H9 (cell line): ENCODE measurements at regions not wholly inside any gene's neighbourhood (a gene's known extent, or its start where the extent isn't known, plus 50 kb on each side); places are given as distances from the start of the nearest gene placed in this dataset.

Source experiments
- DNase-seq: peaks from one replicate; pipeline ENCODE4 v3.0.0-alpha.2; 2017
- H2AFZ ChIP-seq: one replicate; pipeline ENCODE4 v1.6.1; 2013; ENCODE audit warnings: mild to moderate bottlenecking, low read length, control low read depth, moderate library complexity
- H2AK5ac ChIP-seq: 2 replicates; pipeline ENCODE4 v1.6.1; 2013; ENCODE audit warnings: low read length, control low read depth, mixed read lengths; ENCODE audit not compliant: insufficient read length
- H2BK120ac ChIP-seq: one replicate; pipeline ENCODE4 v1.6.1; 2013; ENCODE audit warnings: low read depth, mild to moderate bottlenecking, low read length, control low read depth, inconsistent platforms; ENCODE audit not compliant: poor library complexity, severe bottlenecking
- H2BK12ac ChIP-seq: 2 replicates; pipeline ENCODE4 v1.6.1; 2013; ENCODE audit warnings: low read length, control low read depth, mixed read lengths, low read depth; ENCODE audit not compliant: insufficient read length
- H2BK15ac ChIP-seq: 2 replicates; pipeline ENCODE4 v1.6.1; 2013; ENCODE audit warnings: low read depth, low read length, control low read depth
- H2BK20ac ChIP-seq: one replicate; pipeline ENCODE4 v1.6.1; 2013; ENCODE audit warnings: low read depth, mild to moderate bottlenecking, low read length, control low read depth, inconsistent platforms; ENCODE audit not compliant: poor library complexity, severe bottlenecking
- H2BK5ac ChIP-seq: 2 replicates; pipeline ENCODE4 v1.6.1; 2013; ENCODE audit warnings: low read length, control low read depth, mixed read lengths; ENCODE audit not compliant: insufficient read length
- H3K14ac ChIP-seq: 2 replicates; pipeline ENCODE4 v1.6.1; 2013; ENCODE audit warnings: low read length, control low read depth; ENCODE audit not compliant: insufficient read depth
- H3K18ac ChIP-seq: 2 replicates; pipeline ENCODE4 v1.6.1; 2013; ENCODE audit warnings: low read depth, mild to moderate bottlenecking, mixed read lengths, low read length, control low read depth; ENCODE audit not compliant: insufficient read length
- H3K23ac ChIP-seq: 2 replicates; pipeline ENCODE4 v1.6.1; 2013; ENCODE audit warnings: low read length, control low read depth, mixed read lengths, low read depth; ENCODE audit not compliant: insufficient read length
- H3K23me2 ChIP-seq: 2 replicates; pipeline ENCODE4 v1.6.1; 2013; ENCODE audit warnings: low read depth, mild to moderate bottlenecking, mixed read lengths, low read length, control low read depth; ENCODE audit not compliant: insufficient read length, poor library complexity, severe bottlenecking
- H3K27ac ChIP-seq: 2 replicates; pipeline ENCODE4 v1.5.1; 2013; ENCODE audit warnings: low read length, control low read depth, mixed read lengths, low read depth; ENCODE audit not compliant: insufficient read length
- H3K27me3 ChIP-seq: 2 replicates; pipeline ENCODE4 v1.6.1; 2013; ENCODE audit warnings: low read length, control low read depth, inconsistent platforms; ENCODE audit not compliant: insufficient read depth
- H3K4ac ChIP-seq: 2 replicates; pipeline ENCODE4 v1.6.1; 2013; ENCODE audit warnings: low read depth, mild to moderate bottlenecking, control low read depth, inconsistent platforms, low read length, moderate library complexity
- H3K4me1 ChIP-seq: 2 replicates; pipeline ENCODE4 v1.6.1; 2013; ENCODE audit warnings: low read length, control low read depth, inconsistent platforms; ENCODE audit not compliant: insufficient read depth
- H3K4me2 ChIP-seq: 2 replicates; pipeline ENCODE4 v1.6.1; 2013; ENCODE audit warnings: low read length, control low read depth, mixed read lengths; ENCODE audit not compliant: insufficient read length, insufficient read depth
- H3K56ac ChIP-seq: 2 replicates; pipeline ENCODE4 v1.6.1; 2013; ENCODE audit warnings: low read depth, mild to moderate bottlenecking, mixed read lengths, low read length, control low read depth; ENCODE audit not compliant: insufficient read length
- H3K79me1 ChIP-seq: 2 replicates; pipeline ENCODE4 v1.6.1; 2013; ENCODE audit warnings: low read depth, mild to moderate bottlenecking, moderate library complexity, low read length, control low read depth, inconsistent platforms; ENCODE audit not compliant: insufficient read depth, poor library complexity, severe bottlenecking
- H3K79me2 ChIP-seq: 2 replicates; pipeline ENCODE4 v1.6.1; 2013; ENCODE audit warnings: low read length, control low read depth, inconsistent platforms; ENCODE audit not compliant: insufficient read depth
- H3K9ac ChIP-seq: 2 replicates; pipeline ENCODE4 v1.6.1; 2013; ENCODE audit warnings: low read length, control low read depth, mixed read lengths; ENCODE audit not compliant: insufficient read length; ENCODE audit errors: extremely low read depth
- H3K9me3 ChIP-seq: one replicate; pipeline ENCODE4 v1.6.1; 2013; ENCODE audit warnings: low read depth, low read length, inconsistent platforms; ENCODE audit not compliant: control insufficient read depth
- H3T11ph ChIP-seq: one replicate; pipeline ENCODE4 v1.6.1; 2013; ENCODE audit warnings: mild to moderate bottlenecking, low read length, control low read depth, inconsistent platforms
- H4K20me1 ChIP-seq: one replicate; pipeline ENCODE4 v1.6.1; 2013; ENCODE audit not compliant: control insufficient read depth, insufficient read length, insufficient read depth
- H4K5ac ChIP-seq: 2 replicates; pipeline ENCODE4 v1.6.1; 2013; ENCODE audit warnings: low read depth, mild to moderate bottlenecking, mixed read lengths, low read length, control low read depth; ENCODE audit not compliant: insufficient read length
- H4K8ac ChIP-seq: replicated peaks from 2 replicates; pipeline ENCODE4 v1.6.1; 2013; ENCODE audit warnings: low read length, control low read depth, mixed read lengths, low read depth; ENCODE audit not compliant: insufficient read length
- H4K91ac ChIP-seq: 2 replicates; pipeline ENCODE4 v1.6.1; 2013; ENCODE audit warnings: low read depth, mild to moderate bottlenecking, moderate library complexity, mixed read lengths, low read length, control low read depth; ENCODE audit not compliant: insufficient read length
- H3K27ac Mint-ChIP-seq, 3 experiments: 2 replicates in 2 of 3; 3 replicates in 1 of 3; pipeline ENCODE4 v1.8.0; 2020 to 2021; ENCODE audit warnings: mixed read lengths in 3 of 3, mild to moderate bottlenecking in 1 of 3, moderate library complexity in 1 of 3
- H3K27me3 Mint-ChIP-seq: 2 replicates; pipeline ENCODE4 v1.8.0; 2021; ENCODE audit warnings: low read depth, mild to moderate bottlenecking, moderate library complexity, mixed read lengths
- H3K36me3 Mint-ChIP-seq, 3 experiments: 2 replicates in 2 of 3; 3 replicates in 1 of 3; pipeline ENCODE4 v1.8.0; 2020 to 2021; ENCODE audit warnings: low read depth in 3 of 3, mixed read lengths in 3 of 3; ENCODE audit not compliant: insufficient read depth in 1 of 3
- H3K4me1 Mint-ChIP-seq, 2 experiments: 2 replicates each; pipeline ENCODE4 v1.8.0; 2020; ENCODE audit warnings: mixed read lengths in 2 of 2
- H3K4me3 Mint-ChIP-seq, 2 experiments: 2 replicates in 1 of 2; 3 replicates in 1 of 2; pipeline ENCODE4 v1.8.0; 2020 to 2021; ENCODE audit warnings: mild to moderate bottlenecking in 2 of 2, mixed read lengths in 2 of 2, moderate library complexity in 1 of 2
- H3K9me3 Mint-ChIP-seq, 2 experiments: 2 replicates in 1 of 2; 3 replicates in 1 of 2; pipeline ENCODE4 v1.8.0; 2020; ENCODE audit warnings: mild to moderate bottlenecking in 2 of 2, mixed read lengths in 2 of 2, moderate library complexity in 1 of 2
- CTCF ChIP-seq: fragments of 200-600 bp; sonication (generic); conservative IDR thresholded peaks from 3 replicates; pipeline ENCODE4 v1.8.0; 2021; ENCODE audit warnings: antibody characterized with exemption, mild to moderate bottlenecking
- WGBS: extraction: QIAGEN DNeasy Blood & Tissue Kit; methylation state at CpG from one replicate; pipeline ENCODE4 v1.1.7; 2013; ENCODE audit warnings: missing lambda C conversion rate, low lambda C conversion rate, mixed read lengths; ENCODE audit not compliant: insufficient read length; ENCODE audit errors: extremely low coverage; 5-methylcytosine and 5-hydroxymethylcytosine counted together

- Histone ChIP-seq H3K9me3 (no peaks in the 10 kb centered on the region), H3K4me1 (no peaks in the 10 kb centered on the region), H3K4ac (no peak overlapping the region), H3K14ac (no peak overlapping the region), H4K5ac (no peak overlapping the region), H3K27ac (no peak overlapping the region), H4K20me1 (no peaks in the 10 kb centered on the region), H2AFZ (no peak overlapping the region), H2BK12ac (no peak overlapping the region), H3K9ac (no peak overlapping the region), H3K18ac (no peak overlapping the region), H2AK5ac (no peak overlapping the region), H3K79me1 (no peaks in the 10 kb centered on the region), H4K8ac (no peak overlapping the region), H3K23ac (no peak overlapping the region), H2BK15ac (no peak overlapping the region), H2BK120ac (no peak overlapping the region), H2BK5ac (no peak overlapping the region), H4K91ac (no peak overlapping the region), H2BK20ac (no peak overlapping the region), H3T11ph (no peak overlapping the region), H3K79me2 (no peaks in the 10 kb centered on the region), H3K23me2 (no peaks in the 10 kb centered on the region), H3K56ac (no peak overlapping the region), H3K27me3 (no peaks in the 10 kb centered on the region), H3K4me2 (no peak overlapping the region)
- no peak overlapping the region for H3K27ac Mint-ChIP-seq
- DNase-seq: peak; percentile 57
- H3K27me3 Mint-ChIP-seq: peaks cover 2% of the 10 kb centered on the region
- H3K36me3 Mint-ChIP-seq: no peaks in the 10 kb centered on the region
- no peaks in the 10 kb centered on the region for H3K9me3 Mint-ChIP-seq
- H3K4me3 Mint-ChIP-seq: no peak overlapping the region
- H3K4me1 Mint-ChIP-seq: peaks cover 2 to 6% of the 10 kb centered on the region in 2 experiments; a peak in 3 of 4 replicates
- WGBS: no CpG with 5 or more reads among the region's 8 CpGs
- TF ChIP-seq CTCF: peak; percentile 74
Measured at GRCh38 chr17:64736804-64737492, 74.8 kb upstream of the SMURF2 start.
